BLaER1 treated with 17β-estradiol and CSF1 and Interleukin-3, amounts not matched to agents 10 nM and 100 nM (cell line): ENCODE measurements at regions not wholly inside any gene's neighbourhood (a gene's known extent, or its start where the extent isn't known, plus 50 kb on each side); places are given as distances from the start of the nearest gene placed in this dataset.

Source experiments
- H3K27ac ChIP-seq, 11 experiments: shearing (Covaris generic); formaldehyde crosslinking; 2 replicates each; pipeline ENCODE4 v1.8.1; 2022
- H3K27me3 ChIP-seq, 11 experiments: shearing (Covaris generic); formaldehyde crosslinking; 2 replicates each; pipeline ENCODE4 v1.8.1; 2022
- H3K36me3 ChIP-seq, 11 experiments: shearing (Covaris generic); formaldehyde crosslinking; 2 replicates each; pipeline ENCODE4 v1.8.1; 2022
- H3K4me1 ChIP-seq, 10 experiments: shearing (Covaris generic); formaldehyde crosslinking; 2 replicates each; pipeline ENCODE4 v1.8.1; 2022
- H3K4me2 ChIP-seq, 11 experiments: shearing (Covaris generic); formaldehyde crosslinking; 2 replicates each; pipeline ENCODE4 v1.8.1; 2022
- H3K4me3 ChIP-seq, 10 experiments: shearing (Covaris generic); formaldehyde crosslinking; 2 replicates each; pipeline ENCODE4 v1.8.1; 2022
- H3K9ac ChIP-seq, 11 experiments: shearing (Covaris generic); formaldehyde crosslinking; 2 replicates each; pipeline ENCODE4 v1.8.1; 2022
- H3K9me3 ChIP-seq, 11 experiments: shearing (Covaris generic); formaldehyde crosslinking; replicated peaks in 1 of 11; 2 replicates each; pipeline ENCODE4 v1.8.1; 2022
- H4K20me1 ChIP-seq, 11 experiments: shearing (Covaris generic); formaldehyde crosslinking; 2 replicates each; pipeline ENCODE4 v1.8.1; 2022
- Cebpa-rat ChIP-seq, 11 experiments: shearing (Covaris generic); IDR thresholded peaks; 2 replicates each; pipeline ENCODE4 v1.8.1; 2022

GRCh38 chr2:62596061-62596921 lies 90.3 kb upstream of the TMEM17 start:
- Histone ChIP-seq H3K4me3 (no peak overlapping the region), H4K20me1 (no peaks in the 10 kb centered on the region), H3K27ac (no peak overlapping the region), H3K4me1 (peaks cover 0 to 5% (median 1%) of the 10 kb centered on the region in 10 experiments; a peak in 4 of 20 replicates), H3K36me3 (no peaks in the 10 kb centered on the region), H3K9ac (no peak overlapping the region), H3K27me3 (no peaks in the 10 kb centered on the region), H3K4me2 (no peak overlapping the region), H3K9me3 (peaks cover 0 to 11% (median 0%) of the 10 kb centered on the region in 11 experiments; a peak in 4 of 22 replicates)
- no peak for TF ChIP-seq Cebpa-rat (IDR thresholded peaks at IDR 0.05)

DNA sequence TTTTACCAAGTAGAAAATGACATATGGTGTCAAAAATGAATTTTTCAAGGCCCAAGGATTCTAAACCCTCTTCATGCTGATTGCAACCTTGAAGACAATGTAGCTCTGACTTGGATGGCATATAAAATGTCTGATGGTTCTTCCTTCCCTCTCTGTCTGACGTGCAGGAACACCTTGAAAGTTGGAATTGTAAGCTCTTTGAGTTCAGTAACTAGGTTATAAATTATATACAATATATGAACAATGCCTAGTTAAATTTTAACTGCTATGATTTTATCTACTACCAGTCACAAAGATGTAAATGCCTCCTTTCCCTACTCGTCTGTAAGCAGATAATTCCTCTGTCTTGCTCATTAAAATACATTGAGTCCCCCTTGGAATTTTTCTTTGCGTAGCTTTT lies 89.5 kb upstream of the TMEM17 start:
- H4K20me1 ChIP-seq = no peaks in the 10 kb centered on the region
- no peaks in the 10 kb centered on the region for H3K36me3 ChIP-seq
- no peaks in the 10 kb centered on the region for H3K27me3 ChIP-seq
- H3K4me1 ChIP-seq = peaks cover 0 to 5% (median 1%) of the 10 kb centered on the region in 10 experiments; a peak in 4 of 20 replicates
- no peak overlapping the region for H3K4me3 ChIP-seq
- TF ChIP-seq Cebpa-rat (IDR thresholded peaks at IDR 0.05) = no peak
- H3K9ac ChIP-seq = no peak overlapping the region
- no peak overlapping the region for H3K27ac ChIP-seq
- H3K4me2 ChIP-seq = no peak overlapping the region
- peaks cover 0 to 10% (median 0%) of the 10 kb centered on the region in 11 experiments; a peak in 4 of 22 replicates for H3K9me3 ChIP-seq

DNA sequence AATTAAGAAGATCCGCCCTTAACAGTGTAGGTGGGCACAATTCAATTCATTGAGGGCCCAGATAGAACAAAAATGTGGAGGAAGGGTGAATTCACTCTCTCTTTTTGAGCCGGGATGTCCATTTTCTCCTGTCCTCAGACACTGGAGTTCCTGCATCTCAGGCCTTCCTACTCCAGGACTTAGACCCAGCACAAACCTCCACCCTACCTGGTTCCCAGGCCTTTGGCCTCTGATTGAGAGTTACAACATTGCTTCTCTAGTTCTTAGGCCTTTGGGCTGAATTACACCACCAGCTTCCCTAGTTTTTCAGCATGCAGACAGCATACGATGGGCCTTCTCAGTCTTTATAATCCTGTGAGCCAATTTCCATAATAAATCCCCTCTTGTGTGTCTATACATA lies 87.8 kb upstream of the TMEM17 start:
- no peak for TF ChIP-seq Cebpa-rat (IDR thresholded peaks at IDR 0.05)
- Histone ChIP-seq H3K9ac (no peak overlapping the region), H3K4me2 (no peak overlapping the region), H3K4me1 (peaks cover 0 to 5% (median 1%) of the 10 kb centered on the region in 10 experiments; a peak in 4 of 20 replicates), H3K9me3 (no peaks in the 10 kb centered on the region), H3K36me3 (no peaks in the 10 kb centered on the region), H3K4me3 (no peak overlapping the region), H3K27ac (no peak overlapping the region), H3K27me3 (no peaks in the 10 kb centered on the region), H4K20me1 (no peaks in the 10 kb centered on the region)

GRCh38 chr2:62591491-62591890 lies 85.5 kb upstream of the TMEM17 start:
- peaks cover 0 to 4% (median 1%) of the 10 kb centered on the region in 11 experiments; a peak in 8 of 22 replicates for H3K9me3 ChIP-seq
- H3K4me1 ChIP-seq = no peaks in the 10 kb centered on the region
- no peak overlapping the region for H3K4me2 ChIP-seq
- no peaks in the 10 kb centered on the region for H3K36me3 ChIP-seq
- H3K4me3 ChIP-seq = no peak overlapping the region
- H3K27ac ChIP-seq = no peak overlapping the region
- H4K20me1 ChIP-seq = no peaks in the 10 kb centered on the region
- no peaks in the 10 kb centered on the region for H3K27me3 ChIP-seq
- TF ChIP-seq Cebpa-rat (IDR thresholded peaks at IDR 0.05) = no peak
- H3K9ac ChIP-seq = no peak overlapping the region

DNA sequence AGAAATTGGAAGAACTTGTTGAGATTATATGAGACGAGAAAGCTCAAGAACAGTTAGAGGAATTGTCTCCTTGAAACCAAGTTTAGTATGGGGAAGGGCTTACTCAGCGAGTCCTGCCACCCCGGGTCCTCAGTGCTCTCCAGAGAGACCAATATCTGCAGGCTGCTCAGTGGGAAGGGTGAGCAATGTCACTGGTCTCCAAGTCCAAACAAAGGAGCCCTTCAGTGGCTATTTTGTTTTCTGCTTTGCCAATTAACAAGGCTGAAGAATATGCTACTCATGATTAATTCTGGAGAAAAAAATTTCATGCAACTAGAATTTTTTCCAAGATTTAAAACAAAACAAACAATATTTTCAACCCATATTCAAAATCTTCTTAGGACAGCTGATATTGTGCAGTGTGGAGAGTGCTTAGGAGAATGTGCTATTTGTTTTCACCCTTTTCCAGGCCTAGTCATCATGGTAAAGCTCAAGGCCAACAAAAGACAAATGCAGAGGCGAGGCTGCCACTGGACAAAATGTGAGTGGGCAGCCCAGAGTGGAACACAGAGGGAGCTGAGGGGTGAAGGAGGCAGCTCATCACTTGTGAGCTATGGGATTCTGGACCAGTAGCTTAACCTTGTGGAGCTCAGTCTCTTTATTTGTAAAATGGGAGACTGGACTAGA lies 83.8 kb upstream of the TMEM17 start:
- Histone ChIP-seq H3K4me1 (no peaks in the 10 kb centered on the region), H3K36me3 (no peaks in the 10 kb centered on the region), H3K4me2 (no peak overlapping the region), H3K9ac (no peak overlapping the region), H3K27ac (no peak overlapping the region), H3K27me3 (no peaks in the 10 kb centered on the region), H4K20me1 (no peaks in the 10 kb centered on the region), H3K9me3 (peaks cover 0 to 10% (median 5%) of the 10 kb centered on the region in 11 experiments; a peak in 8 of 22 replicates), H3K4me3 (no peak overlapping the region)
- no peak for TF ChIP-seq Cebpa-rat (IDR thresholded peaks at IDR 0.05)

- H3K9me3 ChIP-seq = peaks cover 0 to 10% (median 5%) of the 10 kb centered on the region in 11 experiments; a peak in 8 of 22 replicates
- TF ChIP-seq Cebpa-rat (IDR thresholded peaks at IDR 0.05) = no peak
- H3K4me3 ChIP-seq = no peak overlapping the region
- no peak overlapping the region for H3K4me2 ChIP-seq
- H3K4me1 ChIP-seq = no peaks in the 10 kb centered on the region
- no peak overlapping the region for H3K27ac ChIP-seq
- no peak overlapping the region for H3K9ac ChIP-seq
- no peaks in the 10 kb centered on the region for H3K27me3 ChIP-seq
- no peaks in the 10 kb centered on the region for H3K36me3 ChIP-seq
- H4K20me1 ChIP-seq = no peaks in the 10 kb centered on the region
Observed at GRCh38 chr2:62587592-62587991, 81.6 kb upstream of the TMEM17 start.

DNA sequence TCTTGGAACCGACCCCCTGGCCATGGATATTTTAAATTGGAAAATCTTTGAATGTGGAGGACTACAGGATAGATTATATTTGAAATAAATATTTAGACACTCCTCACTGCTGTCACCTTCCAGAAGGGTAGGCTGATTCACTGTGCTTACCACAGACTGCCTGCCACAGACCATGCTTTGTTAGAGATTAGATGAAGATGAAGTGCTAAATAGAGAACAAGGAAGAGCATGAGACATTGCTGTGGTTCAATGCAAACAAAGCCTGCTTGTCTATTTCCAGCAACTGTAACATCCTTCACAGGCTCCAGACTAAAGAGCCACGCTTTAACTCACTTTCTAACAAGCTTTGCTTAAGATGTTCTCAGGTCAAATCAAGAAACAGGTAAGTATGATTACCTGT lies 81.0 kb upstream of the TMEM17 start:
- Histone ChIP-seq H3K4me3 (no peak overlapping the region), H3K27ac (no peak overlapping the region), H3K9me3 (peaks cover 0 to 10% (median 5%) of the 10 kb centered on the region in 11 experiments; a peak in 8 of 22 replicates), H4K20me1 (no peaks in the 10 kb centered on the region), H3K4me2 (no peak overlapping the region), H3K27me3 (no peaks in the 10 kb centered on the region), H3K4me1 (no peaks in the 10 kb centered on the region), H3K36me3 (no peaks in the 10 kb centered on the region), H3K9ac (no peak overlapping the region)
- TF ChIP-seq Cebpa-rat (IDR thresholded peaks at IDR 0.05) = no peak

DNA sequence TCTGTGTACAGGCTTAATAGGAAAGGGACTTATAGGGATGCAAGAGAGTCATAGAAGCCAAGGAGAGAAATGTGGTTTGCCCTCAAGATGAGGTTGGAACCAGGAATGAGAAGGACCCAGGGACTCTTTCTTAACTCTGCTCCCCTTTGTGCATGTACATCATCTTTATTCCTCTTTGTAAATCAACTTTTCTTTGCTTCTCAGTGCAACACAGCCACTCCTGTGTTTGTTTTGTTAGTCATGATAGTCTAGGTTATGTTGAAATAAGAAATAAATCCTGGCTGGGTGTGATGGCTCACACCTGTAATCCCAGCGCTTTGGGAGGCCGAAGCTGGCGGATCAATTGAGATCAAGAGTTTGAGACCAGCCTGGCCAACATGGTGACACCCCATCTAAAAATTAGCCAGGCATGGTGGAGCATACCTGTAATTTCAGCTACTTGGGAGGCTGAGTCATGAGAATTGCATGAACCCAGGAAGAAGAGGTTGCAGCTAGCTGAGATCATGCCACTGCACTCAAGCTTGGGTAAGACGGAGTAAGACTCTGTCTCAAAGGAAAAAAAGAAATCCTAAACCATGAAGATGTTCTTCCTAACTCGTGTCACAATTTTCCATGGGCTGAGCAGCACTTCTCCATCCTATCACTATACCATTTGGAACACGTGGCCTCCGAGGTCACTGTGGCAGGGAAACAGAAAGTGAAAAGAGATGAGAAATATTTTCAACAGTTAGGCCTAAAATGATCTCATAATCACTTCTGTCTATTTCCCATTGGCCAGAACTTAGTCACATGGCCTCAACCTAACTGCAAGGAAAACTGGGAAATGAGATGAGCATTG lies 73.0 kb upstream of the TMEM17 start:
- no peak for TF ChIP-seq Cebpa-rat (IDR thresholded peaks at IDR 0.05)
- Histone ChIP-seq H4K20me1 (no peaks in the 10 kb centered on the region), H3K27me3 (no peaks in the 10 kb centered on the region), H3K9ac (no peak overlapping the region), H3K36me3 (no peaks in the 10 kb centered on the region), H3K4me3 (no peak overlapping the region), H3K27ac (no peak overlapping the region), H3K4me2 (no peak overlapping the region), H3K4me1 (no peaks in the 10 kb centered on the region), H3K9me3 (no peaks in the 10 kb centered on the region)
